Fibroblast of lung (primary cell): ENCODE measurements at regions not wholly inside any gene's neighbourhood (a gene's known extent, or its start where the extent isn't known, plus 50 kb on each side); places are given as distances from the start of the nearest gene placed in this dataset.

Experiments used
- DNase-seq, 2 donors: peaks; one replicate each; pipeline versions ENCODE4 v3.0.0 to v3.0.0-alpha.2; 2010; ENCODE audit warnings: low read depth in 2 of 2
- H2AFZ ChIP-seq: 2 replicates; pipeline ENCODE4 v1.5.1; 2012; ENCODE audit warnings: low read length, control low read depth, inconsistent platforms
- H3K27ac ChIP-seq: 2 replicates; pipeline ENCODE4 v1.5.1; 2011; ENCODE audit warnings: low read length, control low read depth; ENCODE audit not compliant: insufficient read depth
- H3K27me3 ChIP-seq: 2 replicates; pipeline ENCODE4 v1.5.1; 2011; ENCODE audit warnings: mild to moderate bottlenecking, low read length; ENCODE audit not compliant: control insufficient read depth, insufficient read depth
- H3K36me3 ChIP-seq: 2 replicates; pipeline ENCODE4 v1.5.1; 2011; ENCODE audit warnings: low read length; ENCODE audit not compliant: control insufficient read depth, insufficient read depth
- H3K4me1 ChIP-seq: 2 replicates; pipeline ENCODE4 v1.5.1; 2011; ENCODE audit warnings: low read length; ENCODE audit not compliant: control insufficient read depth, insufficient read depth; ENCODE audit errors: extremely low read depth
- H3K4me2 ChIP-seq: 2 replicates; pipeline ENCODE4 v1.5.1; 2011; ENCODE audit warnings: low read length, control low read depth; ENCODE audit not compliant: insufficient read depth; ENCODE audit errors: extremely low read depth
- H3K4me3 ChIP-seq, 4 experiments: fragments of 200-600 bp in 1 of 4; sonication (generic) in 1 of 4; replicated peaks in 1 of 4; 2 replicates each; pipeline ENCODE4 v1.5.1; 2011 to 2016; ENCODE audit warnings: low read length in 4 of 4, low read depth in 3 of 4, mild to moderate bottlenecking in 3 of 4, control low read depth in 2 of 4, inconsistent platforms in 1 of 4, mixed read lengths in 1 of 4; ENCODE audit not compliant: insufficient read depth in 1 of 4; ENCODE audit errors: control extremely low read depth in 1 of 4
- H3K79me2 ChIP-seq: 2 replicates; pipeline ENCODE4 v1.5.1; 2012; ENCODE audit warnings: mild to moderate bottlenecking, low read length, inconsistent platforms; ENCODE audit not compliant: control insufficient read depth, insufficient read depth
- H3K9ac ChIP-seq: 2 replicates; pipeline ENCODE4 v1.5.1; 2011; ENCODE audit warnings: mild to moderate bottlenecking, low read length, control low read depth; ENCODE audit not compliant: insufficient read depth
- H3K9me3 ChIP-seq: 2 replicates; pipeline ENCODE4 v1.5.1; 2012; ENCODE audit warnings: low read depth, low read length; ENCODE audit not compliant: control insufficient read depth, insufficient read depth
- H4K20me1 ChIP-seq: 2 replicates; pipeline ENCODE4 v1.5.1; 2011; ENCODE audit warnings: low read length; ENCODE audit not compliant: control insufficient read depth, insufficient read depth; ENCODE audit errors: extremely low read depth
- CTCF ChIP-seq, 2 donors: IDR thresholded peaks in 1 of 2; conservative IDR thresholded peaks in 1 of 2; 1 replicate in 1 of 2; 2 replicates in 1 of 2; pipeline ENCODE4 v1.5.1; 2011 to 2012; ENCODE audit warnings: low read length in 2 of 2, control low read depth in 1 of 2, inconsistent platforms in 1 of 2, low read depth in 1 of 2, mild to moderate bottlenecking in 1 of 2
- EZH2 ChIP-seq: IDR thresholded peaks from 2 replicates; pipeline ENCODE4 v1.5.1; 2012; ENCODE audit warnings: low read length, control low read depth, mild to moderate bottlenecking; ENCODE audit errors: missing control alignments

GRCh38 chr3:27578032-27578431 is 93.8 kb upstream of the SLC4A7 start:
- Histone ChIP-seq H3K27ac (no peak overlapping the region), H3K9ac (no peak overlapping the region), H2AFZ (no peak overlapping the region), H3K4me1 (no peaks in the 10 kb centered on the region), H3K4me2 (no peak overlapping the region), H3K79me2 (no peaks in the 10 kb centered on the region), H3K27me3 (no peaks in the 10 kb centered on the region), H3K4me3 (no peak overlapping the region), H4K20me1 (no peaks in the 10 kb centered on the region), H3K9me3 (no peaks in the 10 kb centered on the region), H3K36me3 (no peaks in the 10 kb centered on the region)
- TF ChIP-seq CTCF (conservative IDR thresholded peaks at IDR 0.05 in 1 of 2, IDR thresholded peaks at IDR 0.05 in 1 of 2; ENCODE audit: low read depth in 1 of 2, low read length in 2 of 2) (no peak), EZH2 (no peak)
- peak in 1 of 2 donors; percentile 72 for DNase-seq

GRCh38 chr3:27577504-27577903 is 93.3 kb upstream of the SLC4A7 start:
- DNase-seq = no peak
- H3K79me2 ChIP-seq = no peaks in the 10 kb centered on the region
- H3K4me2 ChIP-seq = no peak overlapping the region
- H3K9me3 ChIP-seq = no peaks in the 10 kb centered on the region
- no peaks in the 10 kb centered on the region for H3K36me3 ChIP-seq
- H3K9ac ChIP-seq = no peak overlapping the region
- no peak overlapping the region for H3K4me3 ChIP-seq
- TF ChIP-seq CTCF (conservative IDR thresholded peaks at IDR 0.05 in 1 of 2, IDR thresholded peaks at IDR 0.05 in 1 of 2; ENCODE audit: low read depth in 1 of 2, low read length in 2 of 2) (no peak), EZH2 (no peak)
- H3K27ac ChIP-seq = no peak overlapping the region
- H3K4me1 ChIP-seq = no peaks in the 10 kb centered on the region
- H3K27me3 ChIP-seq = no peaks in the 10 kb centered on the region
- H2AFZ ChIP-seq = no peak overlapping the region
- no peaks in the 10 kb centered on the region for H4K20me1 ChIP-seq

- no peaks in the 10 kb centered on the region for H3K36me3 ChIP-seq
- no peak overlapping the region for H2AFZ ChIP-seq
- no peaks in the 10 kb centered on the region for H3K9me3 ChIP-seq
Measured at GRCh38 chr3:27576171-27576570, 92.0 kb upstream of the SLC4A7 start.

More at GRCh38 chr3:27576171-27576570, 92.0 kb upstream of the SLC4A7 start:
- Histone ChIP-seq H3K9ac (no peak overlapping the region), H3K4me1 (no peaks in the 10 kb centered on the region), H3K27ac (no peak overlapping the region), H4K20me1 (no peaks in the 10 kb centered on the region), H3K4me2 (no peak overlapping the region), H3K79me2 (no peaks in the 10 kb centered on the region), H3K4me3 (no peak overlapping the region), H3K27me3 (no peaks in the 10 kb centered on the region)
- no peak for DNase-seq
- no peak for TF ChIP-seq CTCF (conservative IDR thresholded peaks at IDR 0.05 in 1 of 2, IDR thresholded peaks at IDR 0.05 in 1 of 2; ENCODE audit: low read depth in 1 of 2, low read length in 2 of 2)
- no peak for TF ChIP-seq EZH2
